Mesenchymal stem cell (in vitro differentiated cells and primary cell): ENCODE measurements at regions not wholly inside any gene's neighbourhood (a gene's known extent, or its start where the extent isn't known, plus 50 kb on each side); places are given as distances from the start of the nearest gene placed in this dataset.

Experiments used
- DNase-seq: peaks from one replicate; pipeline ENCODE4 v3.0.0-alpha.2; 2013
- H2AFZ ChIP-seq: one replicate; pipeline ENCODE4 v1.6.1; 2013; ENCODE audit warnings: low read depth, mild to moderate bottlenecking, control low read depth, inconsistent platforms, low read length, moderate library complexity
- H2AK5ac ChIP-seq: 2 replicates; pipeline ENCODE4 v1.6.1; 2013; ENCODE audit warnings: low read length, moderate library complexity, mild to moderate bottlenecking, inconsistent platforms; ENCODE audit not compliant: severe bottlenecking
- H2BK120ac ChIP-seq: one replicate; pipeline ENCODE4 v1.6.1; 2013; ENCODE audit warnings: low read depth, mild to moderate bottlenecking, inconsistent platforms, low read length, moderate library complexity
- H2BK12ac ChIP-seq, 2 experiments: one replicate each; pipeline ENCODE4 v1.6.1; 2013; ENCODE audit warnings: inconsistent platforms in 2 of 2, low read length in 2 of 2, mild to moderate bottlenecking in 2 of 2, moderate library complexity in 2 of 2, control low read depth in 1 of 2
- H2BK15ac ChIP-seq: one replicate; pipeline ENCODE4 v1.6.1; 2013; ENCODE audit warnings: mild to moderate bottlenecking, low read depth, inconsistent platforms; ENCODE audit not compliant: poor library complexity, severe bottlenecking
- H2BK5ac ChIP-seq: 2 replicates; pipeline ENCODE4 v1.6.1; 2013; ENCODE audit warnings: low read depth, mild to moderate bottlenecking, low read length, control low read depth, inconsistent platforms; ENCODE audit not compliant: poor library complexity, severe bottlenecking
- H3K14ac ChIP-seq, 2 experiments: one replicate each; pipeline ENCODE4 v1.6.1; 2013; ENCODE audit warnings: inconsistent platforms in 2 of 2, low read length in 2 of 2, control low read depth in 1 of 2, mild to moderate bottlenecking in 1 of 2, moderate library complexity in 1 of 2
- H3K18ac ChIP-seq, 2 experiments: one replicate each; pipeline ENCODE4 v1.6.1; 2013; ENCODE audit warnings: inconsistent platforms in 2 of 2, low read length in 2 of 2, control low read depth in 1 of 2, low read depth in 1 of 2, mild to moderate bottlenecking in 1 of 2
- H3K23ac ChIP-seq, 2 experiments: one replicate each; pipeline ENCODE4 v1.6.1; 2013; ENCODE audit warnings: inconsistent platforms in 2 of 2, low read length in 2 of 2, mild to moderate bottlenecking in 2 of 2, moderate library complexity in 2 of 2, control low read depth in 1 of 2
- H3K27ac ChIP-seq: 2 replicates; pipeline ENCODE4 v1.5.1; 2013; ENCODE audit warnings: mild to moderate bottlenecking, moderate library complexity, low read length, control low read depth, inconsistent platforms; ENCODE audit not compliant: poor library complexity, severe bottlenecking
- H3K27me3 ChIP-seq, 2 experiments: 2 replicates each; pipeline versions ENCODE4 v1.6.1 to v1.7.0; 2013; ENCODE audit warnings: low read length in 2 of 2, mild to moderate bottlenecking in 2 of 2, moderate library complexity in 2 of 2, control low read depth in 1 of 2, inconsistent platforms in 1 of 2; ENCODE audit not compliant: control insufficient read depth in 1 of 2, insufficient read depth in 1 of 2
- H3K36me3 ChIP-seq, 2 experiments: 2 replicates each; pipeline versions ENCODE4 v1.6.1 to v1.7.0; 2013; ENCODE audit warnings: low read length in 2 of 2, control low read depth in 1 of 2, inconsistent platforms in 1 of 2, low read depth in 1 of 2, mild to moderate bottlenecking in 1 of 2; ENCODE audit not compliant: insufficient read depth in 2 of 2, control insufficient read depth in 1 of 2
- H3K4ac ChIP-seq, 2 experiments: one replicate each; pipeline ENCODE4 v1.6.1; 2013; ENCODE audit warnings: inconsistent platforms in 2 of 2, low read length in 2 of 2, mild to moderate bottlenecking in 2 of 2, moderate library complexity in 2 of 2, control low read depth in 1 of 2, low read depth in 1 of 2
- H3K4me1 ChIP-seq: 2 replicates; pipeline ENCODE4 v1.6.1; 2013; ENCODE audit warnings: low read depth, low read length, control low read depth; ENCODE audit not compliant: control insufficient read depth, insufficient read depth
- H3K4me2 ChIP-seq: 2 replicates; pipeline ENCODE4 v1.6.1; 2013; ENCODE audit warnings: low read length, mild to moderate bottlenecking, inconsistent platforms; ENCODE audit not compliant: poor library complexity, severe bottlenecking
- H3K4me3 ChIP-seq, 2 experiments: 2 replicates each; pipeline versions ENCODE4 v1.5.1 to v1.7.0; 2013; ENCODE audit warnings: low read length in 2 of 2, mild to moderate bottlenecking in 2 of 2, control low read depth in 1 of 2, low read depth in 1 of 2; ENCODE audit not compliant: insufficient read depth in 1 of 2
- H3K79me1 ChIP-seq: replicated peaks from 2 replicates; pipeline ENCODE4 v1.6.1; 2013; ENCODE audit warnings: mild to moderate bottlenecking, control low read depth, low read length, inconsistent platforms; ENCODE audit not compliant: poor library complexity, severe bottlenecking
- H3K9ac ChIP-seq: 2 replicates; pipeline ENCODE4 v1.7.0; 2013; ENCODE audit warnings: mild to moderate bottlenecking, low read length, moderate library complexity
- H3K9me3 ChIP-seq: 2 replicates; pipeline ENCODE4 v1.7.0; 2013; ENCODE audit warnings: mild to moderate bottlenecking, low read length; ENCODE audit not compliant: control insufficient read depth
- H4K8ac ChIP-seq: one replicate; pipeline ENCODE4 v1.6.1; 2013; ENCODE audit warnings: inconsistent platforms, mild to moderate bottlenecking, low read length, moderate library complexity
- H4K91ac ChIP-seq: one replicate; pipeline ENCODE4 v1.6.1; 2013; ENCODE audit warnings: mild to moderate bottlenecking, low read length, inconsistent platforms
- WGBS: methylation state at CpG from one replicate; pipeline ENCODE4 v1.1.7; 2013; ENCODE audit warnings: mixed read lengths; 5-methylcytosine and 5-hydroxymethylcytosine counted together

GRCh38 chr16:5838071-5838470 lies 740.5 kb upstream of the EEF2KMT start:
- no peak for DNase-seq
- Histone ChIP-seq H3K14ac (no peak overlapping the region), H3K27ac (no peak overlapping the region), H2BK15ac (no peak overlapping the region), H2BK12ac (no peak overlapping the region), H3K4me2 (no peak overlapping the region), H4K8ac (no peak overlapping the region), H2AFZ (no peak overlapping the region), H2AK5ac (no peak overlapping the region), H3K23ac (no peak overlapping the region), H3K79me1 (no peaks in the 10 kb centered on the region), H2BK120ac (no peak overlapping the region), H3K18ac (no peak overlapping the region), H4K91ac (no peak overlapping the region), H3K9me3 (peaks cover 8% of the 10 kb centered on the region), H3K4me3 (no peak overlapping the region), H3K4me1 (no peaks in the 10 kb centered on the region), H2BK5ac (no peak overlapping the region), H3K9ac (no peak overlapping the region), H3K36me3 (no peaks in the 10 kb centered on the region), H3K27me3 (no peaks in the 10 kb centered on the region), H3K4ac (no peak overlapping the region)
- WGBS: 83% methylated on average over 7 of the region's 7 CpGs

- 71% methylated on average over 6 of the region's 8 CpGs for WGBS
- Histone ChIP-seq H3K23ac (no peak overlapping the region), H2AK5ac (no peak overlapping the region), H3K18ac (no peak overlapping the region), H3K4me3 (no peak overlapping the region), H3K27me3 (no peaks in the 10 kb centered on the region), H4K8ac (no peak overlapping the region), H3K9ac (no peak overlapping the region), H3K36me3 (no peaks in the 10 kb centered on the region), H3K4ac (no peak overlapping the region), H4K91ac (no peak overlapping the region), H3K4me1 (no peaks in the 10 kb centered on the region), H3K79me1 (no peaks in the 10 kb centered on the region), H3K4me2 (no peak overlapping the region), H2AFZ (no peak overlapping the region), H2BK12ac (no peak overlapping the region), H3K14ac (no peak overlapping the region), H2BK120ac (no peak overlapping the region), H2BK15ac (no peak overlapping the region), H2BK5ac (no peak overlapping the region), H3K9me3 (peaks cover 8% of the 10 kb centered on the region), H3K27ac (no peak overlapping the region)
- no peak for DNase-seq
Observed at GRCh38 chr16:5837007-5837670, 739.5 kb upstream of the EEF2KMT start.

GRCh38 chr16:5835876-5836275 lies 738.3 kb upstream of the EEF2KMT start:
- Histone ChIP-seq H2BK15ac (no peak overlapping the region), H3K18ac (no peak overlapping the region), H3K9ac (no peak overlapping the region), H2AK5ac (no peak overlapping the region), H3K27ac (no peak overlapping the region), H3K4ac (no peak overlapping the region), H3K4me2 (no peak overlapping the region), H3K9me3 (peaks cover 8% of the 10 kb centered on the region), H3K14ac (no peak overlapping the region), H4K8ac (no peak overlapping the region), H3K27me3 (no peaks in the 10 kb centered on the region), H4K91ac (no peak overlapping the region), H3K79me1 (no peaks in the 10 kb centered on the region), H2BK120ac (no peak overlapping the region), H3K4me3 (no peak overlapping the region), H3K23ac (no peak overlapping the region), H3K4me1 (no peaks in the 10 kb centered on the region), H2BK12ac (no peak overlapping the region), H2BK5ac (no peak overlapping the region), H3K36me3 (no peaks in the 10 kb centered on the region), H2AFZ (no peak overlapping the region)
- 71% methylated on average over 8 of the region's 8 CpGs for WGBS
- DNase-seq: no peak

- H2AFZ ChIP-seq: no peak overlapping the region
Observed at GRCh38 chr16:5826332-5826731, 728.7 kb upstream of the EEF2KMT start.

More at GRCh38 chr16:5826332-5826731, 728.7 kb upstream of the EEF2KMT start:
- Histone ChIP-seq H3K9me3 (no peaks in the 10 kb centered on the region), H2BK5ac (no peak overlapping the region), H3K4me2 (no peak overlapping the region), H3K14ac (no peak overlapping the region), H4K8ac (no peak overlapping the region), H3K4me3 (no peak overlapping the region), H3K4ac (no peak overlapping the region), H3K4me1 (no peaks in the 10 kb centered on the region), H2BK15ac (no peak overlapping the region), H3K9ac (no peak overlapping the region), H2BK12ac (no peak overlapping the region), H3K27ac (no peak overlapping the region), H3K18ac (no peak overlapping the region), H3K23ac (no peak overlapping the region), H3K36me3 (no peaks in the 10 kb centered on the region), H4K91ac (no peak overlapping the region), H3K79me1 (no peaks in the 10 kb centered on the region), H2AK5ac (no peak overlapping the region), H2BK120ac (no peak overlapping the region), H3K27me3 (no peaks in the 10 kb centered on the region)
- no peak for DNase-seq
- 14% methylated on average over 1 of the region's 1 CpG for WGBS
